GM19468 (cell line): ENCODE measurements at regions not wholly inside any gene's neighbourhood (a gene's known extent, or its start where the extent isn't known, plus 50 kb on each side); places are given as distances from the start of the nearest gene placed in this dataset.

Source experiments
- ATAC-seq: cut with Tn5 transposase; IDR thresholded peaks from one replicate; pipeline ENCODE4 v1.9.1; 2021; ENCODE audit warnings: mild to moderate bottlenecking, moderate library complexity, moderate number of reproducible peaks; ENCODE audit not compliant: unreplicated experiment; ENCODE audit errors: extremely low read depth

DNA sequence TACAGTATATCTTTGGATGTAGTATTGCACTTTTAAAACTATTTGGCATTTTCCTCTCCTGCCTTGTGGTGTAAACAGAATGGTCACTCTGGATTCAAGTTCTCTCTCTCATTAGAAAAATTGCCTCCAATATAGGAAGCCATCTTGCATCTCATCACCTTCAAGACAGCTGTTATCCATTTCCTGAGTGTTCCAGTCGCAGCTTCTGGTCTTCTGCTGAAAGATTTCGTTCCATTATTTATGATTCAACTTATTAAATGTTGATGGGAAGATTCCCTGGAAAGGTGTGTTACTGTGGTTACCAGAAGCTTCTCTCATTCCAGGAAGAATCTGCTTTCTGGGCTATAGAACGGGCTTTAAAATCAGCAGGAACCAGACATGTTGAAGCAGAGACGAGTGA lies 568.3 kb upstream of the SLIT2 start:
- no peak for ATAC-seq

- ATAC-seq, result no peak
Measured at GRCh38 chr4:19677211-19677610, 574.5 kb upstream of the SLIT2 start.

GRCh38 chr4:19675172-19675811 lies 576.4 kb upstream of the SLIT2 start:
- ATAC-seq, result no peak

- ATAC-seq, result no peak
Measured at GRCh38 chr4:19659101-19659500, 592.6 kb upstream of the SLIT2 start.

DNA sequence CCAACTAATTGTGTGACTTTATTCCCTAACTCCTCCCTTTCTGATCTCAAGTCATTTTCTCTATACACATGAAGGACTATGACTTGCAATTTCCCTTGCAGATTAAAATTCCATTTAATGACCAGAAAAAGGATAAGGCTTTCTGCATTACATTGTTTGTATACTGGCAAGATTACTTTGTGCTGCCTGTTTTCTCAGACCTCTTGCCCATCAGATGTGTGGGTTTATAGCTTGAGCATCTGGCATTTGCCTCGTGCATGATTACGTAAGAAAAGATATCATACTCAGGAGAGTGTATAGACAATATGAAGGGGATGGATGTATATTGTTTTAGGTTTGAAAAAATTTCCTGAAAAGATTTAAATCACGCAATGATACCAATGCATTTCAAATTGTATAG lies 593.8 kb upstream of the SLIT2 start:
- no peak for ATAC-seq

DNA sequence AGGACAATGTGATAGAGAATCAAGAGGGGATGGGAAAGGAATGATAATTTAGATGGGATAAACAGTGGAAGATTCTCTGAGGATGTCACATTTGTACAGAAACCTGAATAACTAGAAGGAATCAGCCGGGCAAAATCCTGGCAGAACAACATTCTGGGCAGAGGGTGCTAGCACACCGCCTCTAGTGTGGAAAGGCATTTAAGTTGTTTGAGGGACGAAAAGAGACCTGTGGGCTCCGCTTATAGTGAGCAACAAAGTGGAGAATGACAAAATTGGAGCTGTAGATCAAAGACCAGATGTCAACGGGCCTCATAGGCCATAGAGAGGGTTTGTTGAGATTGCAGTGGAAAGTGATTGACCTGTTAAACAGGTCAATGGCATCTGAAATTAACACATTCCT lies 596.0 kb upstream of the SLIT2 start:
- no peak for ATAC-seq

- no peak for ATAC-seq
Measured at GRCh38 chr4:19650903-19651864, 600.5 kb upstream of the SLIT2 start.

DNA sequence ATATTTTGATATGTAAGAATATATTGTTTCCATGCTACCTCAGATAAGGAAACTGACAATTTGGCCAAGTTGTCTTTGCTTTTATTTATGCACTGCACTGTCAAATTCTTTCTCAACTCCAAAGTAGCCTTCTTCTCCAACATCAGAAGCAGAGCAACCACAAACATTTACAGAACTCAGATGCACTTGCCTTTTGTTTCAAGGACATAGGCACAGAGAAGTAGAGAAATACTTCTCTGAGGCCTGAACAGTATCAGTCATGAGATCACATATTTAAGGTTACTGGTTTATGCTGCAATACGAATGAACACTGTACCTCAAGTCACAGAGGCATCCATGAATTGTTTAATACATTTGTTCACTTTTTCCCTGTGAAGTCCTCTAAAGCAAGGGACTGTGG lies 606.1 kb upstream of the SLIT2 start:
- ATAC-seq, result no peak

DNA sequence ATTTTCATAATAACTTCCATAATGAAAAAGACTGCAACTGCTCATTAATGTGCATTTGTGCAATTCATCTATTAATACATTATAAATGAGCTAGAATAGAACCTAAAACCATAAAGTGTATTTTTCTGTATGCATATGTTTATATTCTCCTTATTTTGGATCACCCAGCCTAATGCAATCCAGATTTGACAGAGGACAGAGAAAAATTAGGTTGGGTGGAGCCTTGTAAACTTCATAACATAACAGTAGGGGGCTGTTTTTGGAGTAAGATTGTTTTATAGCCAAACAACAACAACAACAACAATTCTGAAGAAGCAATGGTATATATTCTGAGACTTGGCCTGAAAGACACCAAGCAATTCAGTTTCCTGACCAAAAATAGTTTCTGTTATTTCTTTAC lies 615.3 kb upstream of the SLIT2 start:
- no peak for ATAC-seq

DNA sequence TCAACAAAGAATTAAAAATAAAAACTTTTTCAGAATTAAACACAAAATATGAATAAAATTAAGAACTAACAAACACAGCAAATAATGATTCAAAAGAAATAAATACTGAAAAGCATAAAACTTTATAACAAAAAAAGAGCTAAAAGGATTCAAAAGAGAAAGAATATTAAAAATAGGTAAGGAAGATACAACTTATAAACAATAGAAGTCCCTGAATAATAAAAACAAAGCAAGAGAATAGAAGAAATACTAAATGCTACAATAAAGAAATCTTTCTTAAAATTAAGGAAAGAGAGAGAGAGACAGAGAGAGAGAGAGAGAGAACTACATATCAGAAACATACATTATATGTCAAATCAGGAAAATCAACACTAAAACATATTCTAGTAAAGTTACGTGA lies 619.9 kb upstream of the SLIT2 start:
- no peak for ATAC-seq

GRCh38 chr4:19623866-19624265 lies 627.8 kb upstream of the SLIT2 start:
- ATAC-seq, result no peak

DNA sequence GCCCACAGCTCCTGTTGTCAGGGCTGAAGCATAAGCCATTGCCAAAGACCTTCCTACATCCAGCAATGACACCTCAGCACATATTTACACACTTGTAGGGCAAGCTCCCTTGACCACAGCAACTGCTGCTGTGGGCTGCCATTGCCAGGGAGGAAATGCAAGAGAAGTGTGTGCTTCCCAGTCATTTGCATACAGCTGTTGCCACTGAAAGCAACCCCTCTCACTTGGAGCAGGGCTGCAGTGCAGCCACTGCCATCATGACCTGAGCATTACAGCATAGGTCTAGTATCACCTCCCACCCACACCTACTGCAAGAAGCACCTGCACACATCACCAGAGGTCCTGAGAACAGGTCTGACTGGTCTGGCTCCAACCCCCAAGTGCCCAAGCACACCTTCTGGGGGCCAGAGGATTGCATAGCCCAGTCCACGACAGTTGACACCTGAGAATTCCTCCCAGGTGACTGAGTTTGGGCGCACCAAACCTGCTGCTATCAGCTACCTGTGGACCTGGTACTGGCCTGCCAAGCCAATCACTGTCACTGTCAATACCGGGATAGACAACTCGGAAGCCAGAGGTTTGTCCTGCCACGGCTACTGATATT lies 636.5 kb upstream of the SLIT2 start:
- ATAC-seq, result no peak

DNA sequence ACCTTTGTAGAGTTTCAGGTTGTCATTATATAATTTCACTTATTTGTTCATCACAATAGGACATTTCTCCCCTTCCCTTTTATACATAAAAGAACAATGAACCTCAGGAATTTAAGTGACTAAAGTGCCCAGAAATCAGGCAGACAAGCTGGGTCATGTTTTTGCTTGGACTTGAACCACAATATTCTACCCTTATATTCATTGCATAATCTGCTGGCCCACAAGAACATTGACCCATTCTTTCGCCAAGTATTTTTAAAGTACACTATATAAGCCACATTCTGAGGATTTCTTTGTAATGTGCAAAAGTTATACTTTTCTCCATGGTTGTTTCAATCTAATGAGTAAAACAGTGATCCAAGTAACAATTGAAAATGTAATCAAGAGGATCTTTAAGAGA lies 637.5 kb upstream of the SLIT2 start:
- ATAC-seq, result no peak

- no peak for ATAC-seq
Measured at GRCh38 chr4:19596342-19596741, 655.4 kb upstream of the SLIT2 start.

GRCh38 chr4:19592391-19592790 lies 659.3 kb upstream of the SLIT2 start:
- no peak for ATAC-seq

- no peak for ATAC-seq
Measured at GRCh38 chr4:19583827-19584569, 667.7 kb upstream of the SLIT2 start.

- no peak for ATAC-seq
Measured at GRCh38 chr4:19580095-19580494, 671.6 kb upstream of the SLIT2 start.

GRCh38 chr4:19579608-19580007 lies 672.1 kb upstream of the SLIT2 start:
- no peak for ATAC-seq

DNA sequence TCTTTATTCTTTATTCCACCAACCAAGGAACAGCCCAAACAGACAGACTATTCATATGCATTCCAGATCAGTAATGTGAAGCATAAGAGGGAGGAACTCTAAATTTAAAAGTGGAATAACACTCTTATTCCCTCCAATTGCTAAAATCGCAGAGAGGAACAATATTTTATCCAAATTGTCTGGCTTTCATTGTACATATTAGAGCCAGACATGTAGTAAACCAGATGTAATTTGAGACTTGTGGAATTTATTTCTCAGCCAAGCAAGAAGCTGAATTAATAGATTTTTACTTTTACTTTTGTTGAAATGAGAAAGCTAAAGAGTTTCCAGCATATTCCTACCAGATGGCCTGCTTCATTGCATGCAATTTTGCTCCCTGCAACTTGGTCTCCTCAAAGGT lies 674.6 kb upstream of the SLIT2 start:
- no peak for ATAC-seq

DNA sequence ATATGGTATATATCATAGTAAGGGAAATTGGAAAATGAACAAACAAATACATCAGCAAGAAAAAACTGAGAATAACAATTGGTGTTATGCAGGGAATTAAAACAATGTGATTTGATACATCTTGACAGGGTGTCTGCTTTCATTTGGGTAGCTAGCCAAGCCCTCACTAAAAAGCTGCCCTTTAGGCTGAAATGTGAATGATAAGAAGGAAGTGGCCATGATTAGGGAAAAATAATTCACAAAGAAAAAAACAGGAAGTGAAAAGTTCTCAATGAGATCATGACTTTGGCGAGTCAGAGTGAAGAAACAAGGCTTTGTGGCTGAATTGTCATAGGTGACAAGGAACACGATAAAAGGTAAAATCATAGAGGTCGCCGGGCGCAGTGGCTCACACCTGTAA lies 675.8 kb upstream of the SLIT2 start:
- no peak for ATAC-seq

DNA sequence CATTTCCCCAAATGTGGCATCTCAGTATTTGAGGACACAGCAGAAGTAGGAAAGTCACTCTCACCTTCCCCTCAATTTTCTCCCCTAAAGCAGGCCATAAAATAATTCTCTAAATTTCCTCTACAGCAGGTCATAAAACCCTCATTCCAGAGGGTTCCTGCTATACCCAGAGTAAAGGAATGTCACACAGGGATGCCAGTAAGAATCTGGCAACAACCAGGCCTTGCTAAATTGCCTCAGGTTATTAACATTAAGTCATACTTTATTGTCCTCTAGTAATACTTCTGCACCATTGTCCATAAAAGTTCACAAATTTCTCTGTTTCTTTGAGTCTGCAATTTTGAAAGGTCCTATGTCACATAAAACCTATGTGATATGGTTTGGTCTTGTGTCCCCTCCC lies 685.7 kb upstream of the SLIT2 start:
- ATAC-seq, result no peak
